ENCODE measurements at regions not wholly inside any gene's neighbourhood (a gene's known extent, or its start where the extent isn't known, plus 50 kb on each side); places are given as distances from the start of the nearest gene placed in this dataset.
"Not testable (repeated sequence)": the region's sequence is repeated elsewhere in the genome, so short reads cannot be mapped to it uniquely, and the experiment has no call there.

- DNase-seq = no peak
- H3K27ac ChIP-seq (ENCODE audit: low read length) = no peak overlapping the region
- no peaks in the 10 kb centered on the region for H3K36me3 ChIP-seq (ENCODE audit: control insufficient read depth, insufficient read depth, low read length)
These were observed 399.5 kb upstream of the SYNCRIP start for GRCh38 chr6:86042214-86042613.

GRCh38 chr6:86031713-86032112 lies 389.0 kb upstream of the SYNCRIP start:
- no peaks in the 10 kb centered on the region for H3K27me3 ChIP-seq (ENCODE audit: control insufficient read depth, insufficient read depth, low read length)
- no peaks in the 10 kb centered on the region for H3K9me3 ChIP-seq (ENCODE audit: control insufficient read depth, low read depth, low read length)
- H3K4me1 ChIP-seq (ENCODE audit: control insufficient read depth, insufficient read depth, low read length) = no peaks in the 10 kb centered on the region
- no peaks in the 10 kb centered on the region for H3K36me3 ChIP-seq (ENCODE audit: control insufficient read depth, insufficient read depth, low read length)
- no peak for DNase-seq
- no peak overlapping the region for H3K4me3 ChIP-seq (ENCODE audit: low read length)
- WGBS (ENCODE audit: insufficient coverage, low lambda C conversion rate) = no CpG with 5 or more reads among the region's 2 CpGs
- no peak overlapping the region for H3K27ac ChIP-seq (ENCODE audit: low read length)

More at GRCh38 chr6:86042214-86042613, 399.5 kb upstream of the SYNCRIP start:
- Histone ChIP-seq H3K9me3 (ENCODE audit: control insufficient read depth, low read depth, low read length) (no peaks in the 10 kb centered on the region), H3K4me1 (ENCODE audit: control insufficient read depth, insufficient read depth, low read length) (no peaks in the 10 kb centered on the region), H3K27me3 (ENCODE audit: control insufficient read depth, insufficient read depth, low read length) (no peaks in the 10 kb centered on the region), H3K4me3 (ENCODE audit: low read length) (no peak overlapping the region)

GRCh38 chr6:86030875-86031274 lies 388.2 kb upstream of the SYNCRIP start:
- DNase-seq = no peak
- H3K4me1 ChIP-seq (ENCODE audit: control insufficient read depth, insufficient read depth, low read length) = no peaks in the 10 kb centered on the region
- no peaks in the 10 kb centered on the region for H3K27me3 ChIP-seq (ENCODE audit: control insufficient read depth, insufficient read depth, low read length)
- H3K27ac ChIP-seq (ENCODE audit: low read length) = no peak overlapping the region
- no peak overlapping the region for H3K4me3 ChIP-seq (ENCODE audit: low read length)
- no CpG with 5 or more reads among the region's 3 CpGs for WGBS (ENCODE audit: insufficient coverage, low lambda C conversion rate)
- no peaks in the 10 kb centered on the region for H3K36me3 ChIP-seq (ENCODE audit: control insufficient read depth, insufficient read depth, low read length)
- H3K9me3 ChIP-seq (ENCODE audit: control insufficient read depth, low read depth, low read length) = no peaks in the 10 kb centered on the region

GRCh38 chr6:86028776-86029175 lies 386.1 kb upstream of the SYNCRIP start:
- no peak for DNase-seq
- Histone ChIP-seq H3K27ac (ENCODE audit: low read length) (no peak overlapping the region), H3K9me3 (ENCODE audit: control insufficient read depth, low read depth, low read length) (no peaks in the 10 kb centered on the region), H3K4me3 (ENCODE audit: low read length) (no peak overlapping the region), H3K36me3 (ENCODE audit: control insufficient read depth, insufficient read depth, low read length) (no peaks in the 10 kb centered on the region), H3K4me1 (ENCODE audit: control insufficient read depth, insufficient read depth, low read length) (no peaks in the 10 kb centered on the region), H3K27me3 (ENCODE audit: control insufficient read depth, insufficient read depth, low read length) (no peaks in the 10 kb centered on the region)

GRCh38 chr6:86026890-86027289 lies 384.2 kb upstream of the SYNCRIP start:
- not testable (repeated sequence) for DNase-seq; H3K9me3 ChIP-seq (ENCODE audit: control insufficient read depth, low read depth, low read length); H3K36me3 ChIP-seq (ENCODE audit: control insufficient read depth, insufficient read depth, low read length); H3K27me3 ChIP-seq (ENCODE audit: control insufficient read depth, insufficient read depth, low read length); H3K27ac ChIP-seq (ENCODE audit: low read length); H3K4me1 ChIP-seq (ENCODE audit: control insufficient read depth, insufficient read depth, low read length); H3K4me3 ChIP-seq (ENCODE audit: low read length)
- no CpG with 5 or more reads among the region's 10 CpGs for WGBS (ENCODE audit: insufficient coverage, low lambda C conversion rate)

- DNase-seq = no peak
- H3K4me3 ChIP-seq (ENCODE audit: low read length) = no peak overlapping the region
- 91% methylated on average over 1 of the region's 1 CpG for WGBS (ENCODE audit: insufficient coverage, low lambda C conversion rate)
These were observed 374.6 kb upstream of the SYNCRIP start for GRCh38 chr6:86017236-86017635.

GRCh38 chr6:86016567-86016966 lies 373.9 kb upstream of the SYNCRIP start:
- DNase-seq = no peak
- Histone ChIP-seq H3K27ac (ENCODE audit: low read length) (no peak overlapping the region), H3K4me1 (ENCODE audit: control insufficient read depth, insufficient read depth, low read length) (no peaks in the 10 kb centered on the region), H3K27me3 (ENCODE audit: control insufficient read depth, insufficient read depth, low read length) (no peaks in the 10 kb centered on the region), H3K9me3 (ENCODE audit: control insufficient read depth, low read depth, low read length) (no peaks in the 10 kb centered on the region), H3K36me3 (ENCODE audit: control insufficient read depth, insufficient read depth, low read length) (no peaks in the 10 kb centered on the region), H3K4me3 (ENCODE audit: low read length) (no peak overlapping the region)
- no CpG with 5 or more reads among the region's 3 CpGs for WGBS (ENCODE audit: insufficient coverage, low lambda C conversion rate)

More at GRCh38 chr6:86017236-86017635, 374.6 kb upstream of the SYNCRIP start:
- Histone ChIP-seq H3K27ac (ENCODE audit: low read length) (no peak overlapping the region), H3K4me1 (ENCODE audit: control insufficient read depth, insufficient read depth, low read length) (no peaks in the 10 kb centered on the region), H3K27me3 (ENCODE audit: control insufficient read depth, insufficient read depth, low read length) (no peaks in the 10 kb centered on the region), H3K36me3 (ENCODE audit: control insufficient read depth, insufficient read depth, low read length) (no peaks in the 10 kb centered on the region), H3K9me3 (ENCODE audit: control insufficient read depth, low read depth, low read length) (no peaks in the 10 kb centered on the region)

GRCh38 chr6:86016077-86016476 lies 373.4 kb upstream of the SYNCRIP start:
- Histone ChIP-seq H3K9me3 (ENCODE audit: control insufficient read depth, low read depth, low read length) (no peaks in the 10 kb centered on the region), H3K4me3 (ENCODE audit: low read length) (no peak overlapping the region), H3K27ac (ENCODE audit: low read length) (no peak overlapping the region), H3K27me3 (ENCODE audit: control insufficient read depth, insufficient read depth, low read length) (no peaks in the 10 kb centered on the region), H3K36me3 (ENCODE audit: control insufficient read depth, insufficient read depth, low read length) (no peaks in the 10 kb centered on the region), H3K4me1 (ENCODE audit: control insufficient read depth, insufficient read depth, low read length) (no peaks in the 10 kb centered on the region)
- 68% methylated on average over 3 of the region's 4 CpGs for WGBS (ENCODE audit: insufficient coverage, low lambda C conversion rate)
- DNase-seq = no peak

- not testable (repeated sequence) for H3K9me3 ChIP-seq (ENCODE audit: control insufficient read depth, low read depth, low read length); DNase-seq; H3K4me1 ChIP-seq (ENCODE audit: control insufficient read depth, insufficient read depth, low read length); H3K4me3 ChIP-seq (ENCODE audit: low read length); H3K27me3 ChIP-seq (ENCODE audit: control insufficient read depth, insufficient read depth, low read length); H3K27ac ChIP-seq (ENCODE audit: low read length); H3K36me3 ChIP-seq (ENCODE audit: control insufficient read depth, insufficient read depth, low read length)
- no CpG with 5 or more reads among the region's 1 CpG for WGBS (ENCODE audit: insufficient coverage, low lambda C conversion rate)
These were observed 370.3 kb upstream of the SYNCRIP start for GRCh38 chr6:86012991-86013390.

- H3K9me3 ChIP-seq (ENCODE audit: control insufficient read depth, low read depth, low read length) = no peaks in the 10 kb centered on the region
- no peak overlapping the region for H3K27ac ChIP-seq (ENCODE audit: low read length)
- H3K27me3 ChIP-seq (ENCODE audit: control insufficient read depth, insufficient read depth, low read length) = no peaks in the 10 kb centered on the region
- no peaks in the 10 kb centered on the region for H3K36me3 ChIP-seq (ENCODE audit: control insufficient read depth, insufficient read depth, low read length)
- no peak overlapping the region for H3K4me3 ChIP-seq (ENCODE audit: low read length)
- H3K4me1 ChIP-seq (ENCODE audit: control insufficient read depth, insufficient read depth, low read length) = no peaks in the 10 kb centered on the region
- DNase-seq = no peak
- 100% methylated on average over 2 of the region's 9 CpGs for WGBS (ENCODE audit: insufficient coverage, low lambda C conversion rate)
These were observed 368.5 kb upstream of the SYNCRIP start for GRCh38 chr6:86010915-86011786.

- no peaks in the 10 kb centered on the region for H3K36me3 ChIP-seq (ENCODE audit: control insufficient read depth, insufficient read depth, low read length)
- H3K4me3 ChIP-seq (ENCODE audit: low read length) = no peak overlapping the region
- 100% methylated on average over 1 of the region's 1 CpG for WGBS (ENCODE audit: insufficient coverage, low lambda C conversion rate)
- H3K27ac ChIP-seq (ENCODE audit: low read length) = no peak overlapping the region
- H3K9me3 ChIP-seq (ENCODE audit: control insufficient read depth, low read depth, low read length) = no peaks in the 10 kb centered on the region
- DNase-seq = no peak
- no peaks in the 10 kb centered on the region for H3K4me1 ChIP-seq (ENCODE audit: control insufficient read depth, insufficient read depth, low read length)
- H3K27me3 ChIP-seq (ENCODE audit: control insufficient read depth, insufficient read depth, low read length) = no peaks in the 10 kb centered on the region
These were observed 354.5 kb upstream of the SYNCRIP start for GRCh38 chr6:85997206-85997605.
